SIG-M5 treated with dmso at 0.1 percent for 504 hours (cell line): ENCODE measurements at regions not wholly inside any gene's neighbourhood (a gene's known extent, or its start where the extent isn't known, plus 50 kb on each side); places are given as distances from the start of the nearest gene placed in this dataset.

ENCODE experiments used
- DNase-seq: peaks from one replicate; lab custom pipeline; 2025; ENCODE audit not compliant: unreplicated experiment; lab: John Stamatoyannopoulos, UW

- no peak for DNase-seq
These were observed 74.0 kb upstream of the GALNT2 start for GRCh38 chr1:229993060-229993459.

- DNase-seq, result no peak
These were observed 73.1 kb upstream of the GALNT2 start for GRCh38 chr1:229993894-229994293.

GRCh38 chr1:229999004-229999670 lies 67.9 kb upstream of the GALNT2 start:
- DNase-seq, result no peak

GRCh38 chr1:230000493-230001184 lies 66.4 kb upstream of the GALNT2 start:
- DNase-seq, result no peak

- peak; percentile 54 for DNase-seq
These were observed 64.8 kb upstream of the GALNT2 start for GRCh38 chr1:230002164-230002803.

GRCh38 chr1:230003409-230003808 lies 63.6 kb upstream of the GALNT2 start:
- DNase-seq, result no peak

GRCh38 chr1:230005040-230005439 lies 62.0 kb upstream of the GALNT2 start:
- DNase-seq, result no peak

GRCh38 chr1:230008721-230009120 lies 58.3 kb upstream of the GALNT2 start:
- no peak for DNase-seq

GRCh38 chr1:230009611-230010313 lies 57.3 kb upstream of the GALNT2 start:
- no peak for DNase-seq

GRCh38 chr1:230010603-230011332 lies 56.3 kb upstream of the GALNT2 start:
- DNase-seq, result peak; percentile 82

- peak; percentile 21 for DNase-seq
These were observed 55.5 kb upstream of the GALNT2 start for GRCh38 chr1:230011333-230012092.

- DNase-seq, result no peak
These were observed 55.0 kb upstream of the GALNT2 start for GRCh38 chr1:230012093-230012393.

- DNase-seq, result no peak
These were observed 54.3 kb upstream of the GALNT2 start for GRCh38 chr1:230012741-230013140.

- DNase-seq, result no peak
These were observed 50.9 kb upstream of the GALNT2 start for GRCh38 chr1:230016159-230016558.
